IPS-15b (cell line): ENCODE measurements at regions not wholly inside any gene's neighbourhood (a gene's known extent, or its start where the extent isn't known, plus 50 kb on each side); places are given as distances from the start of the nearest gene placed in this dataset.

Source experiments
- H3K27me3 ChIP-seq: one replicate; pipeline ENCODE4 v1.6.1; 2013; ENCODE audit warnings: low read length; ENCODE audit not compliant: control insufficient read depth, insufficient read depth
- H3K36me3 ChIP-seq: one replicate; pipeline ENCODE4 v1.6.1; 2013; ENCODE audit warnings: low read length; ENCODE audit not compliant: control insufficient read depth, insufficient read depth
- H3K4me1 ChIP-seq: one replicate; pipeline ENCODE4 v1.6.1; 2013; ENCODE audit warnings: mild to moderate bottlenecking, low read length; ENCODE audit not compliant: control insufficient read depth, insufficient read depth
- H3K4me3 ChIP-seq: one replicate; pipeline ENCODE4 v1.5.1; 2013; ENCODE audit warnings: low read depth, low read length
- H3K9ac ChIP-seq: one replicate; pipeline ENCODE4 v1.6.1; 2013; ENCODE audit warnings: low read depth, mild to moderate bottlenecking, low read length
- H3K9me3 ChIP-seq: one replicate; pipeline ENCODE4 v1.6.1; 2013; ENCODE audit warnings: mild to moderate bottlenecking, low read length; ENCODE audit not compliant: control insufficient read depth, insufficient read depth

GRCh38 chr15:38068626-38069391, 134.4 kb downstream of the TMCO5A start:
- no peaks in the 10 kb centered on the region for H3K9me3 ChIP-seq
- peaks cover 32% of the 10 kb centered on the region for H3K27me3 ChIP-seq
- peaks cover 7% of the 10 kb centered on the region for H3K4me1 ChIP-seq
- H3K36me3 ChIP-seq = no peaks in the 10 kb centered on the region
- H3K4me3 ChIP-seq = no peak overlapping the region
- no peak overlapping the region for H3K9ac ChIP-seq

DNA sequence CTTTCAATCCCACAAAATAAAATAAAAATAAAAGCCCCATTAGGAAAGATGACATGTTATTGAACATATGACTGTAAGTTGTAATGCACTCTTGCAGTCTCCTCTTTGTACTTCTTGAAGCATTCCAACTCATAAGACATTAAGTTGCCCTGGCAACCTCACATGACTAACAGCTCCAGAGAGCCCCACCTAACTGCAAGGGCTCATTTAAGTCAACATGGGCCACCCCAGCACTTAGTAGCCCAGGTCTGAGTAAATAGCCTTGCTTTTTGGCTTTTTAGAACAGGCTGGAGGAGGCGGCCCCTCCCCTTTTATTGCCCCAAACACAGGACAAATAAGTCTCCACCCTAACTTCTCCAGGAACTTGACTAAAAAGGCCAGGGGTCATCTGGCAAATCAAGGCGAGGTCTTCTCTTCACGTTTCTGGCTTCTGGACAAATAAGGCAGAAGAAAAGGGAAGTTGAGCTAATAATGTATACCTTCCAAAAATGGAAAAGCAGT, 135.1 kb downstream of the TMCO5A start:
- Histone ChIP-seq H3K4me3 (no peak overlapping the region), H3K9me3 (no peaks in the 10 kb centered on the region), H3K9ac (no peak overlapping the region), H3K4me1 (peaks cover 7% of the 10 kb centered on the region), H3K27me3 (peaks cover 40% of the 10 kb centered on the region), H3K36me3 (no peaks in the 10 kb centered on the region)

DNA sequence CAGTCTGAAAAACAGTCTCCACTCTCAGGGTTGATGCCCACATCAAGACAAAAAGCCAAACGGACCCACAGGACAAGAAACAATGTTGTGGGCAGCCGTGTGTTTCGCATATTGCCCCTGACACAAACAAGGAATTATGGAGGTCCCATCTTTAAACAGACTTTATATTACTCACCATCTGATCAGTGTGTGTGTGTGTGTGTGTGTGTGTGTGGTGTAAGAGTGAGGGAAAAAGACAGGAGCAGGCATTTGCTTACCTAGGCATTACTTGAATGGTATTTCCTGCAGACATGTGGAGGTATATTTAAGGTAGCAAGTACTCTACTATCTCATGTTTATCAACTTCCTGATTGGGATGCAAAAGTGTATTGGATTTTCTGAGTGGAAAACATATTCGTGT, 136.3 kb downstream of the TMCO5A start:
- Histone ChIP-seq H3K36me3 (no peaks in the 10 kb centered on the region), H3K9me3 (no peaks in the 10 kb centered on the region), H3K27me3 (peaks cover 52% of the 10 kb centered on the region), H3K4me3 (no peak overlapping the region), H3K9ac (no peak overlapping the region), H3K4me1 (peaks cover 7% of the 10 kb centered on the region)

- H3K27me3 ChIP-seq = peaks cover 58% of the 10 kb centered on the region
- H3K36me3 ChIP-seq = no peaks in the 10 kb centered on the region
- no peaks in the 10 kb centered on the region for H3K9me3 ChIP-seq
- no peak overlapping the region for H3K4me3 ChIP-seq
- H3K4me1 ChIP-seq = peaks cover 7% of the 10 kb centered on the region
- H3K9ac ChIP-seq = no peak overlapping the region
These were observed 137.0 kb downstream of the TMCO5A start for GRCh38 chr15:38071211-38071972.

GRCh38 chr15:38072007-38072347, 137.5 kb downstream of the TMCO5A start:
- Histone ChIP-seq H3K27me3 (peaks cover 58% of the 10 kb centered on the region), H3K4me1 (peaks cover 7% of the 10 kb centered on the region), H3K9me3 (no peaks in the 10 kb centered on the region), H3K36me3 (no peaks in the 10 kb centered on the region), H3K4me3 (peak overlapping the region; percentile 58), H3K9ac (no peak overlapping the region)

- H3K9ac ChIP-seq = peak overlapping the region; percentile 61
- no peaks in the 10 kb centered on the region for H3K9me3 ChIP-seq
- peaks cover 58% of the 10 kb centered on the region for H3K27me3 ChIP-seq
- peak overlapping the region; percentile 58 for H3K4me3 ChIP-seq
- H3K36me3 ChIP-seq = no peaks in the 10 kb centered on the region
- H3K4me1 ChIP-seq = peaks cover 7% of the 10 kb centered on the region
These were observed 138.1 kb downstream of the TMCO5A start for GRCh38 chr15:38072348-38073177.

DNA sequence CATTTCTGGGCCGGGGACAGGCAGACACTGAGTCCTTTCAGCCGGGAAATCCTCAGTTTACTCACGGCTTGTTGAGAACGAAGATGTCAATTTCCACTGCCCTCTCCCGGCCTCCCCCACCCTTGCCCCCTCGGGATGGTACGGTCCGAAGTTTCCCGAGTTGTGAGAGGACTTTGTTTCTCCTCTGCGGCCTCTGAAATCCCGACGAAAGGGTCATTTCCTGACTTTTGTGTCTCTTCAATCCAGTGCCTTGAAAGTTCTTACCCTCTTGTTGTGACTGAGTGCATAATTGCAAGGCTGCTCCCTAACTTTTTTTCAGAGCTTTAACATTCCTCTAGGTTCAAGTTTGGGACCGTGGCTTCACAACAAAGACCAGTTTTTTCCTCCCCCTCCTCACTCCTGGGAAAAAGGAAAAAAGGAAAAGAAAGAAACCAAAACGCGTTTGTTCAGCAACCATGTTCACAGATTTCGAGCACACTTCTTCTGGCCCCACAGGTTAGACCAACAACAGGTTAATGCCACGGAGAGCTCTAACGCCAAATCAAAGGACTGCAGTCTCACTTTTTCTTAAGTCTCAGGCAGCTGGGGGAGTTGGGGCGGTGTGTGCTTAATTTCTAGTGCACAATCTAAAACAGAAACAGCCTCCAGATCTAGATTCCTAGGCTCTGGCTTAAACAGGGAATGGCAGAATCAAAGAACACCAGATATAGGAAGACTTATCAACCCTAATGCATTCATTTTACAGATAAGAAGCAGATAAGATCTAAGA, 138.9 kb downstream of the TMCO5A start:
- Histone ChIP-seq H3K4me1 (peaks cover 7% of the 10 kb centered on the region), H3K36me3 (no peaks in the 10 kb centered on the region), H3K4me3 (peak overlapping the region; percentile 58), H3K27me3 (peaks cover 58% of the 10 kb centered on the region), H3K9me3 (no peaks in the 10 kb centered on the region), H3K9ac (peak overlapping the region; percentile 61)

GRCh38 chr15:38074029-38074428, 139.6 kb downstream of the TMCO5A start:
- H3K27me3 ChIP-seq = peaks cover 58% of the 10 kb centered on the region
- H3K9me3 ChIP-seq = no peaks in the 10 kb centered on the region
- H3K9ac ChIP-seq = no peak overlapping the region
- H3K4me1 ChIP-seq = peaks cover 7% of the 10 kb centered on the region
- no peak overlapping the region for H3K4me3 ChIP-seq
- H3K36me3 ChIP-seq = no peaks in the 10 kb centered on the region

GRCh38 chr15:38075466-38075865, 141.0 kb downstream of the TMCO5A start:
- no peak overlapping the region for H3K4me3 ChIP-seq

GRCh38 chr15:38076786-38077185, 142.3 kb downstream of the TMCO5A start:
- no peaks in the 10 kb centered on the region for H3K36me3 ChIP-seq
- no peak overlapping the region for H3K9ac ChIP-seq
- H3K4me3 ChIP-seq = no peak overlapping the region
- no peaks in the 10 kb centered on the region for H3K9me3 ChIP-seq
- H3K4me1 ChIP-seq = peaks cover 7% of the 10 kb centered on the region
- H3K27me3 ChIP-seq = peaks cover 36% of the 10 kb centered on the region

More at GRCh38 chr15:38075466-38075865, 141.0 kb downstream of the TMCO5A start:
- Histone ChIP-seq H3K9me3 (no peaks in the 10 kb centered on the region), H3K36me3 (no peaks in the 10 kb centered on the region), H3K9ac (no peak overlapping the region), H3K27me3 (peaks cover 49% of the 10 kb centered on the region), H3K4me1 (peaks cover 7% of the 10 kb centered on the region)

GRCh38 chr15:38079236-38079635, 144.8 kb downstream of the TMCO5A start:
- Histone ChIP-seq H3K36me3 (no peaks in the 10 kb centered on the region), H3K4me1 (no peaks in the 10 kb centered on the region), H3K9me3 (no peaks in the 10 kb centered on the region), H3K27me3 (peaks cover 21% of the 10 kb centered on the region), H3K9ac (no peak overlapping the region), H3K4me3 (no peak overlapping the region)
